ENCODE measurements at regions not wholly inside any gene's neighbourhood (a gene's known extent, or its start where the extent isn't known, plus 50 kb on each side); places are given as distances from the start of the nearest gene placed in this dataset.

- TF ChIP-seq CTCF (tag by site-specific recombination; IDR thresholded peaks at IDR 0.05) (no peak), ZNF24 (tag by site-specific recombination; IDR thresholded peaks at IDR 0.05) (no peak), ZNF138 (tag by site-specific recombination; IDR thresholded peaks at IDR 0.05; ENCODE audit: borderline replicate concordance) (no peak), ZNF639 (tag by site-specific recombination; IDR thresholded peaks at IDR 0.05) (no peak), ZNF596 (tag by site-specific recombination; IDR thresholded peaks at IDR 0.05) (no peak), MYNN (tag by site-specific recombination; IDR thresholded peaks at IDR 0.05; ENCODE audit: borderline replicate concordance) (no peak)
Observed at GRCh38 chr1:215292932-215293331, 210.4 kb downstream of the KCNK2 start.

All from HEK293 (cell line).